K562 (cell line): ENCODE measurements at regions not wholly inside any gene's neighbourhood (a gene's known extent, or its start where the extent isn't known, plus 50 kb on each side); places are given as distances from the start of the nearest gene placed in this dataset.
A peak's percentile ranks its signal among the peaks of the same experiment; 100 is the strongest.

Source experiments
- ATAC-seq: fragments of 200-7000 bp; cut with Tn5 transposase; 3 replicates; pipeline ENCODE4 v1.9.1; 2020; ENCODE audit warnings: moderate library complexity
- BruUV-seq: library from RNA; stranded (reverse); fragments of 400-500 nt; replicated peaks from 2 replicates; lab custom pipeline; 2021; lab: Mats Ljungman, UMichigan
- CTCF ChIA-PET: fragments of 300-600 bp; formaldehyde crosslinking; extraction: SDS; loops from one replicate; lab custom pipeline; 2021; ENCODE audit warnings: low intra/inter-chr PET ratio; lab: Yijun Ruan, JAX
- POLR2A ChIA-PET: fragments of 300-600, 350-650 bp; sonication (Branson Sonifier 250); formaldehyde crosslinking; extraction: SDS; loops from one replicate; lab custom pipeline; 2021; ENCODE audit warnings: antibody characterized with exemption, inconsistent platforms; lab: Yijun Ruan, JAX
- DNase-seq, 4 experiments: peaks; one replicate each; pipeline versions ENCODE4 v3.0.0 to v3.0.0-alpha.2; 2011 to 2018; ENCODE audit warnings: low spot score in 3 of 4, mixed read lengths in 3 of 4; ENCODE audit errors: extremely low read depth in 1 of 4
- FAIRE-seq: peaks from 2 replicates; lab custom pipeline; 2011; peaks lifted over from hg19 to GRCh38; lab: Jason Lieb, UNC
- H2AFZ ChIP-seq: 2 replicates; pipeline ENCODE4 v1.6.0; 2011; ENCODE audit warnings: low read depth, low read length, control low read depth, inconsistent platforms
- H3K27ac ChIP-seq: fragments of 200-600 bp; 3 replicates; pipeline ENCODE4 v1.8.0; 2011; ENCODE audit warnings: low read depth, mild to moderate bottlenecking, control low read depth, inconsistent platforms, low read length, moderate library complexity, mixed read lengths; ENCODE audit errors: extremely low read depth
- H3K27me3 ChIP-seq, 2 experiments: fragments of 300-600 bp in 1 of 2; 2 replicates in 1 of 2; 3 replicates in 1 of 2; pipeline versions ENCODE4 v1.6.0 to v1.8.0; 2011; ENCODE audit warnings: inconsistent platforms in 2 of 2, low read length in 2 of 2, mild to moderate bottlenecking in 1 of 2, mixed read lengths in 1 of 2, moderate library complexity in 1 of 2; ENCODE audit not compliant: control insufficient read depth in 2 of 2, insufficient read depth in 2 of 2
- H3K36me3 ChIP-seq: fragments of 300-600 bp; 3 replicates; pipeline ENCODE4 v1.8.0; 2011; ENCODE audit warnings: mild to moderate bottlenecking, low read length, inconsistent platforms; ENCODE audit not compliant: control insufficient read depth, insufficient read depth
- H3K4me1 ChIP-seq, 2 experiments: fragments of 200-600 bp in 1 of 2; replicated peaks in 1 of 2; 2 replicates in 1 of 2; 3 replicates in 1 of 2; pipeline versions ENCODE4 v1.5.1 to v1.8.0; 2011; ENCODE audit warnings: inconsistent platforms in 2 of 2, low read length in 2 of 2, mild to moderate bottlenecking in 1 of 2, mixed read lengths in 1 of 2, moderate library complexity in 1 of 2; ENCODE audit not compliant: control insufficient read depth in 2 of 2, insufficient read depth in 2 of 2
- H3K4me2 ChIP-seq: 2 replicates; pipeline ENCODE4 v1.6.1; 2011; ENCODE audit warnings: low read length, control low read depth, inconsistent platforms, mixed read lengths; ENCODE audit not compliant: insufficient read depth
- H3K4me3 ChIP-seq: fragments of 200-600 bp; sonication (generic), shearing (Covaris generic); 2 replicates; pipeline ENCODE4 v1.5.1; 2016; ENCODE audit warnings: control low read depth, inconsistent platforms
- H3K79me2 ChIP-seq: fragments of 200-600 bp; 3 replicates; pipeline ENCODE4 v1.8.0; 2011; ENCODE audit warnings: low read length, inconsistent platforms; ENCODE audit not compliant: control insufficient read depth, insufficient read depth
- H3K9ac ChIP-seq, 2 experiments: 2 replicates each; pipeline versions ENCODE4 v1.6.0 to v1.6.1; 2011; ENCODE audit warnings: low read depth in 2 of 2, low read length in 2 of 2, control low read depth in 1 of 2, inconsistent platforms in 1 of 2, mild to moderate bottlenecking in 1 of 2, mixed read lengths in 1 of 2; ENCODE audit not compliant: insufficient read depth in 1 of 2
- H3K9me1 ChIP-seq: one replicate; pipeline ENCODE4 v1.6.0; 2011; ENCODE audit warnings: inconsistent platforms, mild to moderate bottlenecking, low read length, moderate library complexity; ENCODE audit not compliant: control insufficient read depth, insufficient read depth
- H3K9me3 ChIP-seq: replicated peaks from 2 replicates; pipeline ENCODE4 v1.5.1; 2011; ENCODE audit warnings: low read depth, low read length, inconsistent platforms; ENCODE audit not compliant: control insufficient read depth, insufficient read depth
- H4K20me1 ChIP-seq: replicated peaks from 2 replicates; pipeline ENCODE4 v1.6.1; 2011; ENCODE audit warnings: low read length, inconsistent platforms, mixed read lengths; ENCODE audit not compliant: control insufficient read depth, insufficient read depth
- BACH1 ChIP-seq: fragments of 200-800 bp; sonication (Bioruptor generic); IDR thresholded peaks from 2 replicates; pipeline ENCODE4 v1.6.1; 2016; ENCODE audit warnings: missing genetic modification characterization, missing compliant biosample characterization
- C11orf30 ChIP-seq: fragments of 450-650 bp; IDR thresholded peaks from 2 replicates; pipeline ENCODE4 v1.6.1; 2016; ENCODE audit warnings: low read depth, mild to moderate bottlenecking
- E2F4 ChIP-seq: sonication (generic); formaldehyde crosslinking; IDR thresholded peaks from 2 replicates; pipeline ENCODE4 v1.8.0; 2022; ENCODE audit warnings: mild to moderate bottlenecking, low read depth, missing genetic modification reagents
- FOS ChIP-seq: IDR thresholded peaks from 3 replicates; pipeline ENCODE4 v1.6.1; 2011; ENCODE audit not compliant: insufficient read length; ENCODE audit errors: extremely low read depth
- MAFF ChIP-seq: IDR thresholded peaks from 2 replicates; pipeline ENCODE4 v1.6.1; 2012; ENCODE audit warnings: low read length, improper control_type of control experiment
- MAFG ChIP-seq: fragments of 450-650 bp; conservative IDR thresholded peaks from 2 replicates; pipeline ENCODE4 v1.6.1; 2016; ENCODE audit warnings: missing genetic modification characterization, missing compliant biosample characterization
- MAFK ChIP-seq: IDR thresholded peaks from 2 replicates; pipeline ENCODE4 v1.6.1; 2011; ENCODE audit warnings: low read length, improper control_type of control experiment
- NFE2 ChIP-seq: IDR thresholded peaks from 2 replicates; pipeline ENCODE4 v1.6.1; 2014; ENCODE audit warnings: antibody characterized with exemption, low read depth
- NFE2L1 ChIP-seq: fragments of 450-650 bp; IDR thresholded peaks from 2 replicates; pipeline ENCODE4 v1.6.1; 2016; ENCODE audit warnings: missing genetic modification characterization, low read depth, mild to moderate bottlenecking, missing compliant biosample characterization, moderate library complexity, borderline replicate concordance
- POLR2G ChIP-seq: fragments of 200-400 bp; formaldehyde crosslinking; IDR thresholded peaks from 2 replicates; pipeline ENCODE4 v1.6.1; 2017; ENCODE audit warnings: low read depth, mild to moderate bottlenecking, antibody characterized with exemption, low read length, moderate library complexity
- PRPF4 ChIP-seq: fragments of 200-400 bp; formaldehyde crosslinking; IDR thresholded peaks from one replicate; pipeline ENCODE4 v1.6.1; 2017; ENCODE audit warnings: low read length, low read depth, mild to moderate bottlenecking; ENCODE audit not compliant: insufficient read depth, poor library complexity, severe bottlenecking
- RBM15 ChIP-seq: fragments of 200-400 bp; formaldehyde crosslinking; IDR thresholded peaks from 2 replicates; pipeline ENCODE4 v1.6.1; 2018; ENCODE audit warnings: mild to moderate bottlenecking, low read length, moderate library complexity; ENCODE audit not compliant: insufficient read depth
- ZNF197 ChIP-seq: fragments of 200-800 bp; sonication (Bioruptor generic); IDR thresholded peaks from 2 replicates; pipeline ENCODE4 v1.6.1; 2016; ENCODE audit warnings: low read depth, missing genetic modification characterization, missing compliant biosample characterization
- ZNF316 ChIP-seq: fragments of 450-650 bp; IDR thresholded peaks from 2 replicates; pipeline ENCODE4 v1.6.1; 2016
- WGBS: fragments of 100-300 bp; shearing (Covaris generic); methylation state at CpG from one replicate; pipeline ENCODE4 v1.1.6; 2016; ENCODE audit warnings: low coverage, mixed read lengths; ENCODE audit not compliant: insufficient coverage; ENCODE audit errors: missing lambda C conversion rate; 5-methylcytosine and 5-hydroxymethylcytosine counted together
- in situ Hi-C: fragments of 300-500 bp; cut with MboI; formaldehyde crosslinking; loops from 4 replicates; pipeline ENCODE4 v1.15.0; 2018; ENCODE audit warnings: inconsistent platforms, mixed read lengths
- intact Hi-C: fragments of 100-400 bp; cut with micrococcal nuclease; formaldehyde crosslinking; loops from 2 replicates; pipeline ENCODE4 v1.14.2; 2022
- TF ChIP-seq, protein P1 (sequence below): sonication (generic); formaldehyde crosslinking; IDR thresholded peaks from 2 replicates; pipeline ENCODE4 v1.8.1; 2023; ENCODE audit warnings: mild to moderate bottlenecking, missing genetic modification reagents
- TF ChIP-seq, protein P2 (sequence below): IDR thresholded peaks from 3 replicates; pipeline ENCODE4 v1.6.1; 2011; ENCODE audit warnings: borderline replicate concordance, mild to moderate bottlenecking; ENCODE audit not compliant: insufficient read length, insufficient read depth

DNA sequence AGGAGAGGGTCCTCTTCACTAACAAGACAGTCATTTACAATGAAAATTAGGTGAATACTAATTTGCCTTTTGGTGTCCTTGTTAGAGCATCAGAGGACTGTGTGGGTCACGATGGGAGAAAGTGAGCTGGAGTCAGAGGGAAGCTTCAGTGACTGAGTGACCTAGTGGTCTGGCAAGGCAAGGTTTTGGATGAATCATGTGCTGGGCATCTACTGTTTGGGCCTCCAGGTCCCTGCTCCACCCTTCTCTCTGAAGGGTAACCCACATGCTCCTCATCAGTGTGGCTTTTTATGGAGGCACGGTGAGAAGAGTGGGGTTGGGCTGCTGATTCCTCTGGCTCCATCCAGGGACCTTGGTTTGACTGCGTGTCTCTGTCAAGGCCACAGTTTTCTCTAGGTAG lies 60.5 kb upstream of the EXOC2 start (continued):
- no peak for TF ChIP-seq FOS

- H2AFZ ChIP-seq = no peak overlapping the region
- H3K4me3 ChIP-seq = no peak overlapping the region
- H3K4me1 ChIP-seq = no peaks in the 10 kb centered on the region
- no peak overlapping the region for H3K4me2 ChIP-seq
- in situ Hi-C loops = no loop called here
- no peaks in the 10 kb centered on the region for H3K9me3 ChIP-seq
- TF ChIP-seq MAFG (peak; percentile 94), NFE2 (peak; percentile 51; the same call in 1 of the 2 replicates), POLR2G (no peak), NFE2L1 (tag) (peak; percentile 60; the same call in 1 of the 2 replicates), BACH1 (tag) (0 out of 2 replicates have a peak, but pooled peaks have one; percentile 30), MAFF (peak; percentile 77), MAFK (peak; percentile 53; the same call in 1 of the 2 replicates), ZNF197 (CRISPR knock-in tag) (no peak), PRPF4 (no peak), ZNF316 (peak; percentile 94), E2F4 (no peak), C11orf30 (peak; percentile 87), RBM15 (no peak)
- TF ChIP-seq, protein P1, sequence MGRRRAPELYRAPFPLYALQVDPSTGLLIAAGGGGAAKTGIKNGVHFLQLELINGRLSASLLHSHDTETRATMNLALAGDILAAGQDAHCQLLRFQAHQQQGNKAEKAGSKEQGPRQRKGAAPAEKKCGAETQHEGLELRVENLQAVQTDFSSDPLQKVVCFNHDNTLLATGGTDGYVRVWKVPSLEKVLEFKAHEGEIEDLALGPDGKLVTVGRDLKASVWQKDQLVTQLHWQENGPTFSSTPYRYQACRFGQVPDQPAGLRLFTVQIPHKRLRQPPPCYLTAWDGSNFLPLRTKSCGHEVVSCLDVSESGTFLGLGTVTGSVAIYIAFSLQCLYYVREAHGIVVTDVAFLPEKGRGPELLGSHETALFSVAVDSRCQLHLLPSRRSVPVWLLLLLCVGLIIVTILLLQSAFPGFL (CRISPR knock-in tag) = no peak
- TF ChIP-seq, protein P2, sequence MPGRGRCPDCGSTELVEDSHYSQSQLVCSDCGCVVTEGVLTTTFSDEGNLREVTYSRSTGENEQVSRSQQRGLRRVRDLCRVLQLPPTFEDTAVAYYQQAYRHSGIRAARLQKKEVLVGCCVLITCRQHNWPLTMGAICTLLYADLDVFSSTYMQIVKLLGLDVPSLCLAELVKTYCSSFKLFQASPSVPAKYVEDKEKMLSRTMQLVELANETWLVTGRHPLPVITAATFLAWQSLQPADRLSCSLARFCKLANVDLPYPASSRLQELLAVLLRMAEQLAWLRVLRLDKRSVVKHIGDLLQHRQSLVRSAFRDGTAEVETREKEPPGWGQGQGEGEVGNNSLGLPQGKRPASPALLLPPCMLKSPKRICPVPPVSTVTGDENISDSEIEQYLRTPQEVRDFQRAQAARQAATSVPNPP = no peak
- H3K9me1 ChIP-seq = no peaks in the 10 kb centered on the region
- ChIA-PET POLR2A (no interaction called here), CTCF (no interaction called here)
- H3K27ac ChIP-seq = no peak overlapping the region
- intact Hi-C loops = no loop called here
- H3K9ac ChIP-seq = no peak overlapping the region
- FAIRE-seq (no peak), ATAC-seq (no peak), DNase-seq (no peak)
- peaks cover 6 to 10% of the 10 kb centered on the region in 2 experiments; a peak in 4 of 5 replicates for H3K27me3 ChIP-seq
- H3K79me2 ChIP-seq = no peaks in the 10 kb centered on the region
- H4K20me1 ChIP-seq = no peaks in the 10 kb centered on the region
- no TSS peak for BruUV-seq
- WGBS = 0% methylated on average over 2 of the region's 2 CpGs
- H3K36me3 ChIP-seq = no peaks in the 10 kb centered on the region
Observed at GRCh38 chr6:752438-752837, 59.5 kb upstream of the EXOC2 start.
